Heart left ventricle (tissue), 16 donors: ENCODE measurements at regions not wholly inside any gene's neighbourhood (a gene's known extent, or its start where the extent isn't known, plus 50 kb on each side); places are given as distances from the start of the nearest gene placed in this dataset.
"Not testable (repeated sequence)": the region's sequence is repeated elsewhere in the genome, so short reads cannot be mapped to it uniquely, and the experiment has no call there.

Experiments used
- ATAC-seq, 4 donors: fragments of 200-7000 bp; cut with Tn5 transposase; one replicate each; pipeline ENCODE4 v1.9.1; 2020 to 2022; ENCODE audit warnings: moderate library complexity in 4 of 4, mild to moderate bottlenecking in 3 of 4, moderate number of reproducible peaks in 1 of 4
- DNase-seq, 5 donors: peaks; one replicate each; pipeline ENCODE4 v3.0.0-alpha.2; 2020
- H3K27ac ChIP-seq, 12 donors: fragments of 200-600 bp; sonication (generic) in 4 of 12; one replicate each; pipeline versions ENCODE4 v1.5.0 to v1.8.0; 2016 to 2022; ENCODE audit warnings: mild to moderate bottlenecking in 2 of 12
- H3K27me3 ChIP-seq, 9 donors: fragments of 200-600 bp; sonication (generic) in 2 of 9; one replicate each; pipeline versions ENCODE4 v1.5.1 to v1.8.0; 2016 to 2022; ENCODE audit warnings: mild to moderate bottlenecking in 3 of 9
- H3K36me3 ChIP-seq, 9 donors: fragments of 200-600 bp; sonication (generic) in 2 of 9; one replicate each; pipeline versions ENCODE4 v1.5.0 to v1.8.0; 2018 to 2022; ENCODE audit warnings: mild to moderate bottlenecking in 2 of 9
- H3K4me1 ChIP-seq, 12 donors: fragments of 200-600 bp; sonication (generic) in 4 of 12; one replicate each; pipeline versions ENCODE4 v1.5.0 to v1.8.0; 2016 to 2022; ENCODE audit warnings: mild to moderate bottlenecking in 3 of 12
- H3K4me3 ChIP-seq, 12 donors: fragments of 200-600 bp; sonication (generic) in 4 of 12; one replicate each; pipeline versions ENCODE4 v1.5.0 to v1.8.0; 2017 to 2022; ENCODE audit warnings: mild to moderate bottlenecking in 9 of 12, moderate library complexity in 4 of 12
- H3K9me3 ChIP-seq, 12 donors: fragments of 200-600 bp; sonication (generic) in 4 of 12; one replicate each; pipeline versions ENCODE4 v1.5.0 to v1.8.0; 2016 to 2022; ENCODE audit warnings: mild to moderate bottlenecking in 1 of 12
- POLR2A ChIP-seq, 2 donors: fragments of 450-650 bp; IDR thresholded peaks; one replicate each; pipeline ENCODE4 v1.6.1; 2017; ENCODE audit warnings: antibody characterized with exemption in 2 of 2, mild to moderate bottlenecking in 2 of 2, moderate library complexity in 2 of 2
- WGBS, 4 donors: extraction: QIAGEN DNeasy Blood & Tissue Kit in 2 of 4; methylation state at CpG; one replicate each; pipeline versions ENCODE4 v1.1.5 to v1.1.7; 2013 to 2018; 5-methylcytosine and 5-hydroxymethylcytosine counted together
- intact Hi-C, 10 donors: fragments of 100-400 bp; cut with DNase I; formaldehyde crosslinking; loops; one replicate each; pipeline versions ENCODE4 v1.11.1 to v1.14.2; 2022
- TF ChIP-seq, protein P1 (sequence below), 12 donors: fragments of 200-600 bp; sonication (generic) in 4 of 12; IDR thresholded peaks; one replicate each; pipeline versions ENCODE4 v1.5.0 to v1.8.0; 2018 to 2022; ENCODE audit warnings: antibody characterized with exemption in 12 of 12, mild to moderate bottlenecking in 5 of 12
- donor health status: ischemic (EF 13 %, LVEDD 7.1; RV severe dilation, severe dysfunction).
- donor health status: healthy with polysubstance abuse.
- donor health status: DM: no; HTN: yes; CAD: no.
- donor health status: DM: no; HTN: no; CAD: no.
- donor health status: ischemic (EF 25% LVEDD 6.9; RV normal size, moderate dysfunction).
- donor health status: ischemic (EF 25% LVEDD 5.7; RV mildly dilated, moderate dysfunction).
- donor health status: healthy.
- donor health status: DM: yes; HTN: yes; CAD: no.
- donor health status: ischemic (EF 35%, LVEDD 5.7; RV mildly dilated, moderate dysfunction).
- donor health status: nonischemic (EF 11% LVEDD 7.7; RV severe dilation, severe dysfunction).
- donor health status: DM: yes; HTN: yes; CAD: no.
- donor health status: PGD.
- donor health status: ischemic (EF 29% LVEDD 5.4; RV normal size, mild dysfunction).
- donor health status: nonischemic (EF 23%, LVEDD 6.1; RV moderate dilation, normal function).

DNA sequence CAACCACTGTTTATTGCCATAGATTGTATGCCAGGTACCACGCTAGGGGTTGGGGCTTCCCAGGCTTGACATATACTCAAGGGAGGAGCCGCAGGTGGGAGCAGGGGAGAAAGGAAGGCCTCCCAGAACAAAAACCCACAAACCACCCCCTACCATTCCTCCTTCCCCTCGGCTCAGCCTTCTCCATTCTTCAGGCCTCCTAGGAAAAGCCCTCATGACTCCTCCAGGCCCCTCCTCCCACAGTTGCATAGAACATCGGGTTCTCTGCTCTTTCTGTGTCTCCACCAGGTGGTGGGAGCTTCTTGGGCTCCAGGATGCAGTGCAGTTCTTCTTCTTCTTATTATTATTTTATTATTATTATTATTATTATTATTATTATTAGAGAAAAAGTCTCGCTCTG lies 80.3 kb downstream of the ZFP36L2 start:
- Histone ChIP-seq H3K4me3 (no peak overlapping the region), H3K36me3 (no peaks in the 10 kb centered on the region), H3K9me3 (no peaks in the 10 kb centered on the region), H3K27me3 (no peaks in the 10 kb centered on the region), H3K27ac (no peak overlapping the region), H3K4me1 (peaks cover 0 to 11% (median 0%) of the 10 kb centered on the region in 12 donors)
- no peak for ATAC-seq
- TF ChIP-seq, protein P1, sequence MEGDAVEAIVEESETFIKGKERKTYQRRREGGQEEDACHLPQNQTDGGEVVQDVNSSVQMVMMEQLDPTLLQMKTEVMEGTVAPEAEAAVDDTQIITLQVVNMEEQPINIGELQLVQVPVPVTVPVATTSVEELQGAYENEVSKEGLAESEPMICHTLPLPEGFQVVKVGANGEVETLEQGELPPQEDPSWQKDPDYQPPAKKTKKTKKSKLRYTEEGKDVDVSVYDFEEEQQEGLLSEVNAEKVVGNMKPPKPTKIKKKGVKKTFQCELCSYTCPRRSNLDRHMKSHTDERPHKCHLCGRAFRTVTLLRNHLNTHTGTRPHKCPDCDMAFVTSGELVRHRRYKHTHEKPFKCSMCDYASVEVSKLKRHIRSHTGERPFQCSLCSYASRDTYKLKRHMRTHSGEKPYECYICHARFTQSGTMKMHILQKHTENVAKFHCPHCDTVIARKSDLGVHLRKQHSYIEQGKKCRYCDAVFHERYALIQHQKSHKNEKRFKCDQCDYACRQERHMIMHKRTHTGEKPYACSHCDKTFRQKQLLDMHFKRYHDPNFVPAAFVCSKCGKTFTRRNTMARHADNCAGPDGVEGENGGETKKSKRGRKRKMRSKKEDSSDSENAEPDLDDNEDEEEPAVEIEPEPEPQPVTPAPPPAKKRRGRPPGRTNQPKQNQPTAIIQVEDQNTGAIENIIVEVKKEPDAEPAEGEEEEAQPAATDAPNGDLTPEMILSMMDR (IDR thresholded peaks at IDR 0.05): peak in 1 of 12 donors; percentile 5
- TF ChIP-seq POLR2A (IDR thresholded peaks at IDR 0.05): no peak
- 59 to 82% (median 74%) methylated on average over 5 of the region's 5 CpGs for WGBS, 4 donors
- DNase-seq: peak in 1 of 5 donors; percentile 13
- intact Hi-C loops: no loop called here

GRCh38 chr2:43144263-43144662 lies 82.1 kb downstream of the ZFP36L2 start:
- H3K36me3 ChIP-seq: no peaks in the 10 kb centered on the region
- H3K27me3 ChIP-seq: no peaks in the 10 kb centered on the region
- DNase-seq: no peak
- no peak overlapping the region for H3K27ac ChIP-seq
- no peak for ATAC-seq
- H3K4me3 ChIP-seq: no peak overlapping the region
- intact Hi-C loops: no loop called here
- no peaks in the 10 kb centered on the region for H3K9me3 ChIP-seq
- 80 to 97% (median 93%) methylated on average over 2 of the region's 2 CpGs for WGBS, 4 donors
- peaks cover 0 to 23% (median 15%) of the 10 kb centered on the region in 12 donors for H3K4me1 ChIP-seq
- TF ChIP-seq POLR2A (IDR thresholded peaks at IDR 0.05): no peak
- TF ChIP-seq, protein P1 (IDR thresholded peaks at IDR 0.05): no peak

- Histone ChIP-seq H3K4me1 (peaks cover 0 to 27% (median 15%) of the 10 kb centered on the region in 12 donors), H3K9me3 (no peaks in the 10 kb centered on the region), H3K27ac (no peak overlapping the region), H3K36me3 (no peaks in the 10 kb centered on the region), H3K27me3 (no peaks in the 10 kb centered on the region), H3K4me3 (no peak overlapping the region)
- ATAC-seq: no peak
- DNase-seq: peak in 1 of 5 donors; percentile 6
- no peak for TF ChIP-seq POLR2A (IDR thresholded peaks at IDR 0.05)
- TF ChIP-seq, protein P1 (IDR thresholded peaks at IDR 0.05): no peak
- intact Hi-C loops: no loop called here
- WGBS, 4 donors: 82 to 92% (median 85%) methylated on average over 8 of the region's 8 CpGs
Observed at GRCh38 chr2:43143756-43144155, 82.7 kb downstream of the ZFP36L2 start.

GRCh38 chr2:43142921-43143438 lies 83.4 kb downstream of the ZFP36L2 start:
- Histone ChIP-seq H3K27ac (no peak overlapping the region), H3K4me3 (no peak overlapping the region), H3K36me3 (no peaks in the 10 kb centered on the region), H3K27me3 (no peaks in the 10 kb centered on the region), H3K4me1 (peaks cover 0 to 33% (median 16%) of the 10 kb centered on the region in 12 donors), H3K9me3 (no peaks in the 10 kb centered on the region)
- DNase-seq (peak in 2 of 5 donors; percentile 18 to 28), ATAC-seq (peak in 1 of 4 donors; percentile 27)
- TF ChIP-seq, protein P1 (IDR thresholded peaks at IDR 0.05): no peak
- intact Hi-C loops: no loop called here
- 97 to 98% (median 97%) methylated on average over 7 of the region's 7 CpGs for WGBS, 4 donors

GRCh38 chr2:43141636-43142151 lies 84.7 kb downstream of the ZFP36L2 start:
- intact Hi-C loops: not testable (repeated sequence)
- peak in 2 of 5 donors; percentile 10 to 33 for DNase-seq
- WGBS, 4 donors: 89 to 100% (median 96%) methylated on average over 6 to 7 of the region's 7 CpGs

More at GRCh38 chr2:43141636-43142151, 84.7 kb downstream of the ZFP36L2 start:
- not testable (repeated sequence) for H3K27ac ChIP-seq, ATAC-seq, H3K4me3 ChIP-seq, H3K9me3 ChIP-seq, H3K27me3 ChIP-seq, H3K36me3 ChIP-seq
- peaks cover 0 to 46% (median 20%) of the 10 kb centered on the region in 12 donors for H3K4me1 ChIP-seq
